ENCODE measurements at regions not wholly inside any gene's neighbourhood (a gene's known extent, or its start where the extent isn't known, plus 50 kb on each side); places are given as distances from the start of the nearest gene placed in this dataset.

DNA sequence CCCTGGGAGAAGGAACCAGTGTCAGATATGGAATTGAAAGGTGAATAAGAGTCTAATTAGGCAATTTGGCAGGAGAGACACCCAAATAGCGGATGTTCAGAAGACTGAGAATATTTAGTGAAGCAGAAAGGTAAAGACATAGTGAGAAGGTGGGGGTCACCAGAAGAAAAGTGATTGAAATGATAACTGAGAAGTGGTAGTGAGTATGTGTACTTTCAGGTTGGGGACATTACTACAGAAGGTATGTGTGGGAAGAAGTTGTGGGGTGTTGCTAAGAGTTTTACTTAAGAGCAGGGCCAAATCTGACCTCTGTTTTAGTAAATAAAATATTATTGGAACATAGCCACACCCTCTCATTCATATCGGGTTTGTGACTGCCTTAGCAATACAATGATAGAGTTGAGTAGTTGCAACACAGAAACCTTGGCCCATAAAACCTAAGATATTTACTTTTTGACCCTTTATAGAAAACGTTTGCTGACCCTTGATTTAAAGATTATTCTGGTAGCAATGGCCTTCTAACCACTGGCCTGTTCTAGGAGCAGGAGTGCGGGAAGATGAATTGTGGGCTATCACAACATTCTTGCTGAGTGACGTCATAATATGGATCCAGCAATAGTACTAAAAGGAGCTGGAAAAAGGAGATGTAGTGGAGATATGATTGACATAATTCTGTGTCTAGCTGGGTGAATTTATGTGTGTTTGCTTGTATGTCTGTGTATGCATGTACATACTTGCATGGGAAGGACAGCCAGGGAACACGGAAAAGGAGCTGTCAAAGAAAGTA, 115.3 kb downstream of the HS3ST1 start:
- TF ChIP-seq, protein P1, sequence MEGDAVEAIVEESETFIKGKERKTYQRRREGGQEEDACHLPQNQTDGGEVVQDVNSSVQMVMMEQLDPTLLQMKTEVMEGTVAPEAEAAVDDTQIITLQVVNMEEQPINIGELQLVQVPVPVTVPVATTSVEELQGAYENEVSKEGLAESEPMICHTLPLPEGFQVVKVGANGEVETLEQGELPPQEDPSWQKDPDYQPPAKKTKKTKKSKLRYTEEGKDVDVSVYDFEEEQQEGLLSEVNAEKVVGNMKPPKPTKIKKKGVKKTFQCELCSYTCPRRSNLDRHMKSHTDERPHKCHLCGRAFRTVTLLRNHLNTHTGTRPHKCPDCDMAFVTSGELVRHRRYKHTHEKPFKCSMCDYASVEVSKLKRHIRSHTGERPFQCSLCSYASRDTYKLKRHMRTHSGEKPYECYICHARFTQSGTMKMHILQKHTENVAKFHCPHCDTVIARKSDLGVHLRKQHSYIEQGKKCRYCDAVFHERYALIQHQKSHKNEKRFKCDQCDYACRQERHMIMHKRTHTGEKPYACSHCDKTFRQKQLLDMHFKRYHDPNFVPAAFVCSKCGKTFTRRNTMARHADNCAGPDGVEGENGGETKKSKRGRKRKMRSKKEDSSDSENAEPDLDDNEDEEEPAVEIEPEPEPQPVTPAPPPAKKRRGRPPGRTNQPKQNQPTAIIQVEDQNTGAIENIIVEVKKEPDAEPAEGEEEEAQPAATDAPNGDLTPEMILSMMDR (conservative IDR thresholded peaks at IDR 0.05): no peak
- TF ChIP-seq ZFX (IDR thresholded peaks at IDR 0.05): no peak
